Activated T-helper 17 cell treated with anti-CD3 and anti-CD28 coated beads, Interleukin-2, amount 50 U/mL, for 72 hours (primary cell): ENCODE measurements at regions not wholly inside any gene's neighbourhood (a gene's known extent, or its start where the extent isn't known, plus 50 kb on each side); places are given as distances from the start of the nearest gene placed in this dataset.

Experiments used
- ATAC-seq: fragments of 150-1000 bp; cut with Tn5 transposase; replicated peaks from 2 replicates; pipeline ENCODE4 v1.10.0; 2021; ENCODE audit warnings: mild to moderate bottlenecking, moderate library complexity
- H3K27ac Mint-ChIP-seq: one replicate; pipeline ENCODE4 v1.8.0; 2022; ENCODE audit warnings: mixed read lengths
- H3K27me3 Mint-ChIP-seq: one replicate; pipeline ENCODE4 v1.8.0; 2022; ENCODE audit warnings: mixed read lengths
- H3K36me3 Mint-ChIP-seq: one replicate; pipeline ENCODE4 v1.8.0; 2022; ENCODE audit warnings: low read depth, mild to moderate bottlenecking, mixed read lengths
- H3K4me1 Mint-ChIP-seq: one replicate; pipeline ENCODE4 v1.8.0; 2022; ENCODE audit warnings: mixed read lengths
- H3K4me3 Mint-ChIP-seq: one replicate; pipeline ENCODE4 v1.8.0; 2022; ENCODE audit warnings: mild to moderate bottlenecking, mixed read lengths
- H3K9me3 Mint-ChIP-seq: one replicate; pipeline ENCODE4 v1.8.0; 2022; ENCODE audit warnings: mixed read lengths

DNA sequence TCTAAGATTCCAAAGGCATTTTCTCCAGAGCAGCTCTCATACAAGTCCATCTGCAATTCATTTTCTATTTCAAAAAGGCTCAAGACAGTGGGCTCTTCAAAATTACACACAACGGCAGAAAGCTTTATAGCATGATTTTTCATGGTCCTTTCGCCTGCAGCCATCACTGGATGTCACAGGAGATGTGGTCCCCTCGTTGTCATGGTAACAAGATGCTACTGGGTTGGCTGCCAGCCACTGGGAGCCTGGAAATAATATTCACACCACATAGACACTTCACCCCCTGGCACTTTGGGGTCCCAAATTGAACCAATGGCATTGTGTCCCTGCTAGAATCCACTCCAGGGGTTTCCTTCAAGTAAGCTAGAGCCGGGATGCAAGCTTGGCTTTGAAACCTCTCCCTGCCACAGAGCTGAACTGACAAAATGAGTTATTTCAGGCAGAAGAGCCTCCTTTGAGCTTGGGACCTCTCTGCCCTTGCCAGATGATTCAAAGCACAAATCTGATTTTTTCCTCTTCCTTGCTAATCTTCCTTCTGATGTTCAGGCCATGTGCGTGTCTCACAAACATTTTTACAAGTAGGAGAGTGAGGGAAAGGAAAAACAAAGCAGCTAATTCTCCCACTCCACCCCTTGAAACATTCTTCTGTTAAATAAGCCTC, 512.6 kb upstream of the ADAMTS9 start:
- Mint-ChIP-seq H3K36me3 (no peaks in the 10 kb centered on the region), H3K4me1 (no peaks in the 10 kb centered on the region), H3K4me3 (no peak overlapping the region), H3K27me3 (no peaks in the 10 kb centered on the region), H3K9me3 (peaks cover 8% of the 10 kb centered on the region), H3K27ac (no peak overlapping the region)
- ATAC-seq = no peak

DNA sequence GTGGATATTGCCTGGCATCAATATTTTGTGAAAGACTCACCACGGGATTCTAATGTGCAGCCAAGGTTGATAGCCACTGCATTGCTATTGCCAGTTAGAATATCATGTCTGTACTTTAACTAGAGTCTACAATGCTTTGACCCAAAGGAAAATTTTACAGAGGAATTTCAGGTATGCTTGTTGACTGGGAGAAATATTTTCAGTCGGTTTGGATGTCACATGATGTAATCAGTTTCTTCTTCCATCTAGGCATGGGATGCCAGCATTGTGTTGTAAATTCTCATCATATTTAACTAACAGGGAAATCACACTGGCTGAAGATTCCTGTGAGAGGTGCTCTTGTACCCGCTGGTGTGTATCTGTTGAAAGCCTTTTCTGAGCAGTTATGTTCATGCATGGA, 508.9 kb upstream of the ADAMTS9 start:
- peaks cover 6% of the 10 kb centered on the region for H3K9me3 Mint-ChIP-seq

DNA sequence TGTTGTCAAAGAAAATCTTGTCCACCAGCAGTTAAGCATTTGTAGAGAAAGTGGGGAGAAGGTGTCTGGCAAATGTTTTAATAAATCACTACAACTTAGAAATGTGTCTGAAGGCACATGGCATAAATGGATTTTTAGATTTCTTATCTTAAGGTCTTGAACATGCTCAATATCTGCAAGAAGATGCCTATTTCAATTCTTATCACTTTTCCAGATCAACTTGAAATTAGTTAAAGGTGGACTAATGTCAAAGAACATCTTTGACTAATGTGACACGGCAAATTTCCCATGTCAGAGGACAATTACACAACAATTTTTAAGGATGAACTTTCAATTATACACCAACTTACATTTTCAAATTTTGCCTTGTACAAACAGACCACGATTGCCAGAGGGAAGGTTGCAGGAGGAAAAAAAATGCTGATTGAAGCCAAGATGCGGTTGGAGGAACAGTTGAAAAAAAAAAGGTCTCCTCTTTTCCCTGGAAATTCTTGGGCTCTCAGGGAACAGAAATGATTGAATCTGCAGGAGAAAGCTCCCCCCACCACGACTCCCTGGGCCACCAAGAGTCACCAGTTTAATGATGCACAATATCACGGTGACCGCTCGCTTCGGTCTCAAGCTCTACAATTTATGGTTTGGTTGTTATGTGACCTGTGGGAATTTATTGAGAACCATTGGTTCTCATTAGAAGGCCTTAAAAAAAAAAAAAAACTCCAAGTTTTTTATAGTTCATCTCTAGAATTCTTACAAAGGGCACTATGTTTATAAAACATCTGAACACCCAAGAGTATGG, 507.6 kb upstream of the ADAMTS9 start:
- Mint-ChIP-seq H3K4me3 (no peak overlapping the region), H3K27ac (no peak overlapping the region), H3K4me1 (no peaks in the 10 kb centered on the region), H3K27me3 (no peaks in the 10 kb centered on the region), H3K9me3 (peaks cover 8% of the 10 kb centered on the region), H3K36me3 (no peaks in the 10 kb centered on the region)
- no peak for ATAC-seq

More for the DNA sequence above, 508.9 kb upstream of the ADAMTS9 start:
- H3K4me3 Mint-ChIP-seq = no peak overlapping the region
- no peak overlapping the region for H3K27ac Mint-ChIP-seq
- H3K27me3 Mint-ChIP-seq = no peaks in the 10 kb centered on the region
- no peak for ATAC-seq
- H3K36me3 Mint-ChIP-seq = no peaks in the 10 kb centered on the region
- no peaks in the 10 kb centered on the region for H3K4me1 Mint-ChIP-seq

DNA sequence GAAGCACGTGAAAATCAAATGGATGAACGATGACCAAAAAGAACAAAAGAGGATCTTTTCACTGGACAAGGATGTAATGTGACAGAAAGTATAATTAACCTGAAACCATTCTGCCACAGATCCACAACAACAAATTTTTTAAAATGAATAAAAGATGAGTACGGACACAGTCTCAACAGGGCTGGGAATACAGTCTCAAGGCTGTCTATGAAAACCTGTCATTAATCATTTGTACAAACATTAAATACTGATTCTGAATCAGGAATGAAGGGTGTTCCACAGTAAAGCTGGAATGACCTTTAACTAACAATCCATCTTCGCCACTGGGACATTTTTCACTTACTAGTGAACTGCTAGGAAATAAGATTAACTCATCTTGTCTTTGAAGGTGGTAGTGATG, 506.9 kb upstream of the ADAMTS9 start:
- Mint-ChIP-seq H3K36me3 (no peaks in the 10 kb centered on the region), H3K27ac (no peak overlapping the region), H3K4me1 (no peaks in the 10 kb centered on the region), H3K27me3 (no peaks in the 10 kb centered on the region), H3K9me3 (peaks cover 12% of the 10 kb centered on the region), H3K4me3 (no peak overlapping the region)
- ATAC-seq = no peak

DNA sequence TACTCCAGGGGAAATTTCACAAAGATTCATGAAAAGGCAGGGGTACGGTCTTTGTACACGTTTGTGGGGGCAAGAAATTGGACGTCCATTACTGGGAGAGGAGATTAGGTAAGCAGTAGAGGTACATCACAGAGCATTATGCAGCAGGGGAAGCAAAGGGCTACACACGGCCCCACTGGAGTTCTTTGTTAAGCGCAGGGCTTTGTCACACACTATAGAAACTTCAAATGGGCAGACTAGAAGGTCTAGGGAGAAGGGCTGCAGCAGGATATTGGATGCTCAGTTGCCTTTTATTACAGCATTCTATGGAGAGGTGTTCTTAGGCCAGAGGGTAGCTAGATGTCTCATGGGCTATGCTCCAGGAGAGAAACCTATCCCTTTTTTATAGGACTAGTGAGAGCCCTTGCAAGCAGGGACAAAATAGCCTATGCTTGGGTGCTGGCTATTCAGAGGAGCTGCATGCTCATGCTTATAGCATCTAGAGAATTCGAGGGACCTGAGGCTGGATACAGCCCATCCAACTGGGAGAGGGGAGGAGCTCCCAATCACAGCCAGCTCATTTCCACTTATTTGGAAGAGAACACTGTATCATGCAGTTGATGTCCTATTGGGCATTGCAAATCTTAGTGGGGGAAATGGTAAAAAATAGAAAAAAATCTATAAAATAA, 506.4 kb upstream of the ADAMTS9 start:
- Mint-ChIP-seq H3K4me3 (no peak overlapping the region), H3K4me1 (no peaks in the 10 kb centered on the region), H3K36me3 (no peaks in the 10 kb centered on the region), H3K27me3 (no peaks in the 10 kb centered on the region), H3K9me3 (peaks cover 12% of the 10 kb centered on the region), H3K27ac (no peak overlapping the region)
- ATAC-seq = no peak

DNA sequence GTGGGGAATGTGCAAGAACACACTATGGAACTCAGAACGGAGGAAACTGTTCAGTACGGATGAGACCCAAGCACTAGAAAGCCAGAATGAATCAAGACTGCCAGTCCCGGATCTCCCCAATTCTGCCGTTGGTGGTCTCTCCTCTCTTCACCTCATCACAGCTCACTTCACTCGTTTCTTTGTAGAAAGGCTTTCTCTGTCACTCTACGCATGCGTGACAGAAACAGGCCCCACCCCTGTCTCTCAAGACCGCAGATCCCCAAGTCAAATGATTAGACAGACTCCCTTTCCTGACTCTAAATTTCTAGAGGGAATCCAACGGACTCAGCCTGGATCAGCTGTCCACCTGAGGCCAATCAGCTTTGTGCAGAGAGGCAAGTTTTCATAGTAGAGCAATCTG, 505.7 kb upstream of the ADAMTS9 start:
- Mint-ChIP-seq H3K9me3 (peaks cover 12% of the 10 kb centered on the region), H3K4me1 (no peaks in the 10 kb centered on the region), H3K4me3 (no peak overlapping the region), H3K27me3 (no peaks in the 10 kb centered on the region), H3K27ac (no peak overlapping the region), H3K36me3 (no peaks in the 10 kb centered on the region)
- no peak for ATAC-seq

DNA sequence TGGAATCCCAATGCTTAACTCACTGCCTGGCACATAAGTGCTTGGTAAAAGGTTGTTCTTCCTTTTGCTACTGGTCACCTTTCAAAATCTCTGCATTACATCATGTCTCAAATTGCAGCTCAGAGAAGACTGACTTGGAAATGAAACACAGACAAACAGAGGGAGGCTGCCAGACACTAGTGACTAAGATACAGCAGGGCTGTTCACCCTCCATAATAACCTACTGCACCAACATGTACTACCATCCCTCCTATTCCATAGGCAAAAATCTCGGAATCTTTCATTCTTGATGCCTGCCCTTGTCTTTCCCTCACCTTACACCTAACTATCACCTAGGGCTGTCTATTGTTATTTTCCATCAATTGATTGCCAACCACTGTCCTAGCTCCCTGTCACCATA, 502.3 kb upstream of the ADAMTS9 start:
- Mint-ChIP-seq H3K4me3 (no peak overlapping the region), H3K4me1 (no peaks in the 10 kb centered on the region), H3K27ac (no peak overlapping the region), H3K36me3 (no peaks in the 10 kb centered on the region), H3K27me3 (no peaks in the 10 kb centered on the region), H3K9me3 (peaks cover 21% of the 10 kb centered on the region)
- ATAC-seq = no peak

DNA sequence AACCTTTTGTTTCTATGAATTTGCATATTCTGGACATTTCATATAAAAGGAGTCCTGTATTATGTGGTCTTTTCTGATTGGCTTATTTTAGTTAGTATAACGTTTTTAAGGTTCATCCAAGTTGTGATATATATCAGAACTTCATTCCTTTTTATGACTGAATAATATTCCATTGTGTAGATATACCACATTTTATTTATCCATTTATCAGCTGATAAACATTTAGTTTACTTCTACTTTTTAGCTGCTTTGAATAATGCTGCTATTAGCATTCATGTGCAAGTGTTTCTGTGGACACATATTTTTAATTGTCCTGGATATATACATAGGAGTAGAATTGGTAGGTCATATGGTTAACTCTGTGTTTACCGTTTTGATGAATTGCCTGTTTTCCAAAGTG, 498.5 kb upstream of the ADAMTS9 start:
- peaks cover 22% of the 10 kb centered on the region for H3K9me3 Mint-ChIP-seq
- no peaks in the 10 kb centered on the region for H3K36me3 Mint-ChIP-seq
- ATAC-seq = no peak
- H3K27me3 Mint-ChIP-seq = no peaks in the 10 kb centered on the region
- no peak overlapping the region for H3K27ac Mint-ChIP-seq
- H3K4me3 Mint-ChIP-seq = no peak overlapping the region
- no peaks in the 10 kb centered on the region for H3K4me1 Mint-ChIP-seq

DNA sequence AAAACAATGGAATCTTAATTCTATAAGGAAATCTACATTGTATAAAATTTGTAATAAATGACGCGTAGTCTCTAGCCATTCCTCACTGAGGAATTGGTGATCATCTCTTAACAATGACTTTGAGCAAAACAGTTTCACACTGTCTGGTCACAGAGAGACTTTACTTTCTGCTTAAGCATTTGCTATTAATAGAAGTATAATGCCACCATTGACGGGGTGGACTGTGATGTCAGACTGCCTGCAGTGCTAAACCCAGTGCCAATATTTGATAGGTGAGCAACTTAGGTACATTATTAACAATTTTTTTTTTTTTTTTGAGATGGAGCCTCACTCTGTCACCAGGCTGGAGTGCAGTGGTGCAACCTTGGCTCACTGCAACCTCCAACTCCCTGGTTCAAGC, 494.9 kb upstream of the ADAMTS9 start:
- no peaks in the 10 kb centered on the region for H3K27me3 Mint-ChIP-seq
- no peak for ATAC-seq
- H3K9me3 Mint-ChIP-seq = peaks cover 8% of the 10 kb centered on the region
- H3K4me1 Mint-ChIP-seq = no peaks in the 10 kb centered on the region
- no peak overlapping the region for H3K27ac Mint-ChIP-seq
- H3K36me3 Mint-ChIP-seq = no peaks in the 10 kb centered on the region
- H3K4me3 Mint-ChIP-seq = no peak overlapping the region

DNA sequence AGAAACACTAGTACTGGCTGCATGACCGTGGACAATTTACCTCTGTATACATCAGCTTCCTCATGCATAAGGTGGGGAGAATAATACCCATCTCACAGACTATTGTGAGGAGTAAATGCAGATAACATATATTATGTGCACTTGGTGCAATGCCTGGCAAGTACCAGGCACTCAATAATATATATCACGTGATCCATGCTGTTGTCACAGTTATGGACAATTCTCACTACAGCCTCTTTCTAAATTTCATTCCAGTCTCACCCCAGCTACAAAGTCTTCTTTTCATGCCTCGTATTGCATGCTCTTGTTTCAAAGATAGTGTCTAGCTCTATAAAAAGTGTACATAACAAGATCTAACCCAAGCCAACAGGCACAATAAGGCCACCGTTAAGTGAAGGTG, 494.3 kb upstream of the ADAMTS9 start:
- H3K27me3 Mint-ChIP-seq = no peaks in the 10 kb centered on the region
- no peaks in the 10 kb centered on the region for H3K4me1 Mint-ChIP-seq
- peaks cover 7% of the 10 kb centered on the region for H3K9me3 Mint-ChIP-seq
- H3K27ac Mint-ChIP-seq = no peak overlapping the region
- no peak overlapping the region for H3K4me3 Mint-ChIP-seq
- ATAC-seq = no peak
- no peaks in the 10 kb centered on the region for H3K36me3 Mint-ChIP-seq

DNA sequence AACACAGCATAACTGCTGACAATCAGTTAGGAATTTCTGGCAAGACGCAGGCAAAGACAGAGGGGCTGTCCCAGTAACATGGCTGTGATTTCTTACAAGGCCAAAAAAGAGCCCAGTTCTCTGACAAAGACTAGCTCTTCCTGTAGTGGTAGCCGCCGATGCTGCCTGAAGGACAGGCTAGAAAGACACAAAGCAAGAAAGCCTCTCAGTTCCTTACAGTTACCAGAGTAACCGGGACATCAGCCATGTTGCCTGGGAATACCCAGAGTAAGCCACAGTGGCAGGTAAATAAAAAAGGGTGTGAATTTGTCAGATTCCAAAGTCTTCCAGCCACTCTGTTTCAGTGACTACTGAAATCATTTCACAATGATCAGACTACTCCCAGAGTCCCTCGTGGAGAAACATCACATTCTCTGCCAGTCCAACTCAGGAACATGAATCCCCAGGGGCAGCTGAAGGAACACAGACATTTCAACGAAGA, 493.6 kb upstream of the ADAMTS9 start:
- Mint-ChIP-seq H3K4me3 (no peak overlapping the region), H3K27me3 (no peaks in the 10 kb centered on the region), H3K9me3 (peaks cover 3% of the 10 kb centered on the region), H3K4me1 (no peaks in the 10 kb centered on the region), H3K36me3 (no peaks in the 10 kb centered on the region), H3K27ac (no peak overlapping the region)
- no peak for ATAC-seq

DNA sequence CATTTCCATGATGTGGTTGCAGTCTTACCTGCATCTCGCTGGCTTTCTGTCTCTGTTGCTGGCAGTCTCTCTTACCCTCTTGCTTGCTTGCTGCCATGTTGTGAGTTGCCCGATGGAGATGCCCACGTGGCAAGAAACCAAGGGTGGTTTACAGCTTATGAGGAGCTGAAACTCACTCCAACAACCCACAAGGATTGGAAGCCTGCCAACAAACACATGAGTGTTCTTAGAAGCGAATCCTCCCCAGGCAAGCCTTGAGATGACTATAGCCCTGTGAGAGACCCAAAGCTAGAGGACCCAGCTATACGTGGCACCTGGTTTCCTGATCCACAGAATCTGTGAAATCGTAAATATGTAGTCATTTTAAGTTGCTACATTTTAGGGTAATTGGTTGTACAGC, 490.9 kb upstream of the ADAMTS9 start:
- Mint-ChIP-seq H3K27me3 (no peaks in the 10 kb centered on the region), H3K9me3 (peaks cover 5% of the 10 kb centered on the region), H3K27ac (no peak overlapping the region), H3K4me1 (no peaks in the 10 kb centered on the region), H3K4me3 (no peak overlapping the region), H3K36me3 (no peaks in the 10 kb centered on the region)
- ATAC-seq = no peak

DNA sequence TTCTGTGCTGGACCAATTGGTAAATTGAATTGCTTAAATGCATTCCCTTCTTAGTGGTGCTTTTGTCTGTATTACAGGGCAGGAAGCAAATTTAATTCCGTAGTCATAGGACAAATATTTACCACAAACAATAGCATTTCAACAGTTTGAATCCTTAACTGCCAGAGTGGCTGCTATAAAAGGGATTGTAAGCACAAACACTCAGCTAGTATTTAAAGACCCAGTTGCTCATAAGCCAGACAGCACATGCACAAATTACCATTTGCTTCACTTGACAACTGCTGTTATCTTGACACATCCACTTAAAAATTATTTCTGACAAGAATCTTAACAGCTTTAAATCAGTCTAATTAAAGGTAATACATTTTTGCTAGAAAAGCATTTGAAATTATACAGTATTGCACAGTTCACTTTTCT, 490.2 kb upstream of the ADAMTS9 start:
- no peak for ATAC-seq
- H3K36me3 Mint-ChIP-seq = no peaks in the 10 kb centered on the region
- no peaks in the 10 kb centered on the region for H3K4me1 Mint-ChIP-seq
- no peak overlapping the region for H3K4me3 Mint-ChIP-seq
- no peaks in the 10 kb centered on the region for H3K27me3 Mint-ChIP-seq
- peaks cover 5% of the 10 kb centered on the region for H3K9me3 Mint-ChIP-seq
- no peak overlapping the region for H3K27ac Mint-ChIP-seq

DNA sequence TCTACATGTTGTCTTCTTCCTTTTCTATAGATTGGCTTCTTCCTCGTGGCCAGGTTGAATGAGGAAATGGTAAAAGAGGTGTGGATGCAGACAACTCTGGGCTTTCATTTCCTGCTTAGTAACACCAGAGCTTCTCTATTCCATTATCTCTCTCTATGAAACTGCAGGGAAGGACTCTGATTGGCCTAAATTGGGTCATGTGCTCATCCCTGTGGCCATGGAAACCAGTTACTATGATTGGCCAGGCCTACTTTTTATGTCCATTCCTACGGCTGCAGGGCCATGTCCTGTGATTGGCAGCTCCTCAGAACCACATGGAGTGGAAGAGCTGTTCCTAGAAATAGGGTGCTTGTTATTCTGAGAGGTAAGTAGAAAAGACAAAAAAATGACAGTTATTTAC, 486.9 kb upstream of the ADAMTS9 start:
- peaks cover 10% of the 10 kb centered on the region for H3K9me3 Mint-ChIP-seq
- H3K4me1 Mint-ChIP-seq = no peaks in the 10 kb centered on the region
- no peaks in the 10 kb centered on the region for H3K27me3 Mint-ChIP-seq
- H3K36me3 Mint-ChIP-seq = no peaks in the 10 kb centered on the region
- H3K27ac Mint-ChIP-seq = no peak overlapping the region
- no peak for ATAC-seq
- no peak overlapping the region for H3K4me3 Mint-ChIP-seq

DNA sequence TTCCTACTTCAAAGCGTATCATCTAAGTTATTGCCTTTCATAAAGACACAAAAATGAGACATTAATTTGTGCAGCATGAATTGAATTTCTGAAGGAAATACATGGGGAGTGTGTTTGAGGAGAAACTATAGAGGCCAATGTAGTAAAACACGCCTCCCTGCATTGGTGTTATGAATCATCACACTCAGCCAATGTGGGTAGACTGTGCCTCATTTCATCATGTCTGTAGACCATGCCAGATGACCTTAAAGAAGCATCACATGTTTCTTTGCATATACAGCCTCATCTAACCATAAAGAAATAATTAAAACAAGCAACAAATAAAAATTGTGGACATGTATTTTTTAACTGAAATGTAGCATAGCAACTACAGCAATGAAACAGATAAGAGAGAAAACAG, 486.0 kb upstream of the ADAMTS9 start:
- Mint-ChIP-seq H3K9me3 (peaks cover 10% of the 10 kb centered on the region), H3K36me3 (no peaks in the 10 kb centered on the region), H3K27ac (no peak overlapping the region), H3K4me1 (no peaks in the 10 kb centered on the region), H3K27me3 (no peaks in the 10 kb centered on the region), H3K4me3 (no peak overlapping the region)
- ATAC-seq = no peak
